ENCODE measurements at regions not wholly inside any gene's neighbourhood (a gene's known extent, or its start where the extent isn't known, plus 50 kb on each side); places are given as distances from the start of the nearest gene placed in this dataset.

- DNase-seq (ENCODE audit: low read depth): no peak
- no peak overlapping the region for H3K4me3 ChIP-seq (ENCODE audit: low read length)
- TF ChIP-seq CTCF (conservative IDR thresholded peaks at IDR 0.05; ENCODE audit: low read depth, low read length): no peak
Measured at GRCh38 chr2:128628206-128628605, 309.5 kb upstream of the HS6ST1 start.

- no peak for TF ChIP-seq CTCF (conservative IDR thresholded peaks at IDR 0.05; ENCODE audit: low read depth, low read length)
- no peak for DNase-seq (ENCODE audit: low read depth)
- no peak overlapping the region for H3K4me3 ChIP-seq (ENCODE audit: low read length)
Measured at GRCh38 chr2:128628996-128629395, 310.3 kb upstream of the HS6ST1 start.

- no peak for DNase-seq (ENCODE audit: low read depth)
- TF ChIP-seq CTCF (conservative IDR thresholded peaks at IDR 0.05; ENCODE audit: low read depth, low read length): no peak
- H3K4me3 ChIP-seq (ENCODE audit: low read length): no peak overlapping the region
Measured at GRCh38 chr2:128630974-128631697, 312.5 kb upstream of the HS6ST1 start.

DNA sequence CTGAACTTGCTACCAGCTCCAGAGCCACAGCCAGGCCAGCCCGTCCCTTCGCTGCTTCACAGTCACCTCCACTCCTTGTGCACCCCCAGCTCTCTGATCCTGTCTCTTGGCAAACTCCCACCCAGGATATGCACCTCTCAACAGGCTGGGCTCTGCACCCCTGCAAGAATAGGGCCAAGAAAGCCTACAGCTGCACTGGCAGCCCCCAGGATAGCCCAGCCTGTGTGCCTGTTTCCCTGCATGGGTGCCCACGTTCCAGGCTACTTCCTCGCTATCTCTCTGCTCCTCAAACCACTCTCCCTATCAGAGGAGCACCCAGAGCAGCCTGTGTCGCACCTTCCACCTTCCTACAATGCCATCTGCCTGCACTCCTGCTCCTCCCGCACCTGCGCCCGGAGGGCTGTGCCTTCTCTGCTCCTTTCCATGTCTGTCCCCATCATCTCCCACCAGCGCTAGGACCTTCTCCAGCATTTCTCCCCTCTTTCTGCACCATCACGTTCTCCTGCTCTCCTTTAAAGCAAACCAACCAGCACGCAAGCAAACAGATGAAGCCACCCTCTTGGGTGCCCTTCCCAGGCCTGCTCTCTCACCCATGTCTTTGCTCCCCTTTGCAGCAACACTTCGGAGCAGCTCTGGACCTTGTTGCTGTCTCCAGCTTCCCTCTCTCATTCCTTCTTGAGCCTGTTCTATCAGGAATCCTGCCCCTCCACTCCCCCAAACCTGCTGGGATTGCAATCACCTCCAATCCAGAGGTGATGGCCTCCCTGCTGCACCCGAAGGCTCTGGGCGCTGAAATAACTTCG is 313.2 kb upstream of the HS6ST1 start:
- H3K4me3 ChIP-seq (ENCODE audit: low read length): no peak overlapping the region
- TF ChIP-seq CTCF (conservative IDR thresholded peaks at IDR 0.05; ENCODE audit: low read depth, low read length): no peak
- DNase-seq (ENCODE audit: low read depth): no peak

DNA sequence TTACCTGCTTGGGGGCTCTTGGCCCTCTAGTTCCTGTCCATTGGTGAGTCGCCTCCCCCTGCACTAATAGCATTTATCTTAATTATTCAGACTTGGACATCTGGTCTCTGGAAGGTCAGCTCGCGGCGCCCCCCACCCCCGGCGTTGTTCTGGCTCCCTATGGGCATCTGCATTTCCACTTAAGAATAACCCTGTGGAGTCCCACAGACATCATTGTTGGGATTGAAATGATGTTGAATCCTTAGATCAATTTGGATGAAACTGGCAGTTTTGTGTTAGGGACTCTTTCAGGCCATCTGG is 313.8 kb upstream of the HS6ST1 start:
- no peak for DNase-seq (ENCODE audit: low read depth)
- TF ChIP-seq CTCF (conservative IDR thresholded peaks at IDR 0.05; ENCODE audit: low read depth, low read length): no peak
- no peak overlapping the region for H3K4me3 ChIP-seq (ENCODE audit: low read length)

DNA sequence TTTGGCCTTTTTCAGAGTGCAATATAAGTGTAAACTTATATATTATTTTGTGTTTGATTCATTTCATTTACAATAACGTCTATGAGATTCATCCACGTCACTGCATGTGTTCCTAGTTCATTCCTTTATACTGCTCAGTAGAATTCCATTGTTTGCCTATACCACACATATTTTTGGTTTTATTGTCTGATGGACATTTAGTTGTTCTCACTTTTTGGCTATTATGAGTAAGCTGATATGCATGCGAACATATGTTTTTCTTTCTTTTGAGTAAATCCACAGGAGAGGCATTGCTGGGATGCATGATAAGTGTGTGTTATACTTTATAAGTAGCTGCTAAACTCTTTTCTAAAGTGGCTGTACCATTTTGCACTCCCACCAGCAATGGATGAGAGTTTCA is 314.8 kb upstream of the HS6ST1 start:
- no peak overlapping the region for H3K4me3 ChIP-seq (ENCODE audit: low read length)
- no peak for DNase-seq (ENCODE audit: low read depth)
- no peak for TF ChIP-seq CTCF (conservative IDR thresholded peaks at IDR 0.05; ENCODE audit: low read depth, low read length)

GRCh38 chr2:128635361-128635900 is 316.8 kb upstream of the HS6ST1 start:
- H3K4me3 ChIP-seq (ENCODE audit: low read length): no peak overlapping the region
- TF ChIP-seq CTCF (conservative IDR thresholded peaks at IDR 0.05; ENCODE audit: low read depth, low read length): no peak
- no peak for DNase-seq (ENCODE audit: low read depth)

Data from retinal pigment epithelial cell (primary cell).